Liver (tissue), 8 donors: ENCODE measurements at regions not wholly inside any gene's neighbourhood (a gene's known extent, or its start where the extent isn't known, plus 50 kb on each side); places are given as distances from the start of the nearest gene placed in this dataset.

Source experiments
- DNase-seq: peaks from one replicate; pipeline ENCODE4 v3.0.0-alpha.2; 2017; ENCODE audit warnings: low spot score
- H3K27ac ChIP-seq, 2 donors: one replicate each; pipeline ENCODE4 v1.7.0; 2013; ENCODE audit warnings: inconsistent platforms in 2 of 2, low read length in 2 of 2, control low read depth in 1 of 2, low read depth in 1 of 2, mild to moderate bottlenecking in 1 of 2
- H3K27me3 ChIP-seq, 4 donors: one replicate each; pipeline versions ENCODE4 v1.6.1 to v1.7.0; 2013; ENCODE audit warnings: low read length in 3 of 4, inconsistent platforms in 1 of 4, mild to moderate bottlenecking in 1 of 4, moderate library complexity in 1 of 4; ENCODE audit not compliant: control insufficient read depth in 4 of 4, insufficient read depth in 4 of 4
- H3K36me3 ChIP-seq, 4 donors: one replicate each; pipeline versions ENCODE4 v1.6.1 to v1.7.0; 2013; ENCODE audit warnings: low read length in 3 of 4, mild to moderate bottlenecking in 3 of 4, low read depth in 1 of 4, moderate library complexity in 1 of 4; ENCODE audit not compliant: control insufficient read depth in 4 of 4, insufficient read depth in 3 of 4
- H3K4me1 ChIP-seq, 4 donors: one replicate each; pipeline versions ENCODE4 v1.6.1 to v1.7.0; 2013; ENCODE audit warnings: low read length in 3 of 4, mild to moderate bottlenecking in 3 of 4, moderate library complexity in 1 of 4; ENCODE audit not compliant: control insufficient read depth in 4 of 4, insufficient read depth in 4 of 4
- H3K4me3 ChIP-seq, 3 donors: one replicate each; pipeline versions ENCODE4 v1.6.1 to v1.7.0; 2013; ENCODE audit warnings: low read length in 3 of 3, control low read depth in 1 of 3, low read depth in 1 of 3, mild to moderate bottlenecking in 1 of 3
- H3K9ac ChIP-seq, 2 donors: one replicate each; pipeline ENCODE4 v1.7.0; 2013; ENCODE audit warnings: low read length in 2 of 2, mild to moderate bottlenecking in 2 of 2, moderate library complexity in 2 of 2, control low read depth in 1 of 2, low read depth in 1 of 2
- H3K9me3 ChIP-seq, 4 donors: one replicate each; pipeline versions ENCODE4 v1.6.1 to v1.7.0; 2013; ENCODE audit warnings: low read length in 3 of 4; ENCODE audit not compliant: control insufficient read depth in 4 of 4
- EGR1 ChIP-seq, 2 donors: IDR thresholded peaks; 2 replicates each; pipeline ENCODE4 v1.6.1; 2016 to 2018; ENCODE audit warnings: antibody characterized with exemption in 2 of 2, low read depth in 2 of 2
- FOXA1 ChIP-seq: IDR thresholded peaks from 2 replicates; pipeline ENCODE4 v1.6.1; 2016; ENCODE audit warnings: antibody characterized with exemption
- FOXA2 ChIP-seq: IDR thresholded peaks from 2 replicates; pipeline ENCODE4 v1.6.1; 2016; ENCODE audit warnings: antibody characterized with exemption
- GABPA ChIP-seq, 2 donors: IDR thresholded peaks in 1 of 2; conservative IDR thresholded peaks in 1 of 2; 2 replicates each; pipeline ENCODE4 v1.6.1; 2016; ENCODE audit warnings: antibody characterized with exemption in 2 of 2, mild to moderate bottlenecking in 1 of 2, moderate library complexity in 1 of 2
- HNF4A ChIP-seq, 2 donors: conservative IDR thresholded peaks; 2 replicates each; pipeline ENCODE4 v1.6.1; 2016; ENCODE audit warnings: antibody characterized with exemption in 2 of 2, mild to moderate bottlenecking in 2 of 2
- HNF4G ChIP-seq: IDR thresholded peaks from 2 replicates; pipeline ENCODE4 v1.6.1; 2016; ENCODE audit warnings: antibody characterized with exemption
- JUND ChIP-seq, 2 donors: IDR thresholded peaks; 2 replicates each; pipeline ENCODE4 v1.6.1; 2016; ENCODE audit warnings: antibody characterized with exemption in 2 of 2
- MAX ChIP-seq: IDR thresholded peaks from 2 replicates; pipeline ENCODE4 v1.6.1; 2016; ENCODE audit warnings: antibody characterized with exemption
- NR2F2 ChIP-seq: IDR thresholded peaks from 2 replicates; pipeline ENCODE4 v1.6.1; 2016; ENCODE audit warnings: antibody characterized with exemption
- RAD21 ChIP-seq, 2 donors: IDR thresholded peaks; 2 replicates each; pipeline ENCODE4 v1.6.1; 2016; ENCODE audit warnings: antibody characterized with exemption in 2 of 2, mild to moderate bottlenecking in 2 of 2
- RXRA ChIP-seq, 2 donors: IDR thresholded peaks; 2 replicates each; pipeline ENCODE4 v1.6.1; 2017 to 2018; ENCODE audit warnings: antibody characterized with exemption in 2 of 2, mild to moderate bottlenecking in 1 of 2
- SP1 ChIP-seq: IDR thresholded peaks from 2 replicates; pipeline ENCODE4 v1.6.1; 2018; ENCODE audit warnings: antibody characterized with exemption, mild to moderate bottlenecking
- TAF1 ChIP-seq: conservative IDR thresholded peaks from 2 replicates; pipeline ENCODE4 v1.6.1; 2016; ENCODE audit warnings: antibody characterized with exemption, mild to moderate bottlenecking
- YY1 ChIP-seq: IDR thresholded peaks from 2 replicates; pipeline ENCODE4 v1.6.1; 2016; ENCODE audit warnings: antibody characterized with exemption, mild to moderate bottlenecking
- WGBS: extraction: QIAGEN DNeasy Blood & Tissue Kit; methylation state at CpG from one replicate; pipeline ENCODE4 v1.1.7; 2013; 5-methylcytosine and 5-hydroxymethylcytosine counted together
- TF ChIP-seq, protein P1 (sequence below): IDR thresholded peaks from 2 replicates; pipeline ENCODE4 v1.6.1; 2016; ENCODE audit warnings: antibody characterized with exemption
- TF ChIP-seq, protein P2 (sequence below): fragments of 150-350 bp; IDR thresholded peaks from 2 replicates; pipeline ENCODE4 v1.5.1; 2017; ENCODE audit warnings: improper control_type of control experiment, low read depth, low read length; ENCODE audit not compliant: missing input control
- TF ChIP-seq, protein P3 (sequence below): IDR thresholded peaks from 2 replicates; pipeline ENCODE4 v1.6.1; 2016; ENCODE audit warnings: antibody characterized with exemption
- TF ChIP-seq, protein P4 (sequence below): IDR thresholded peaks from 2 replicates; pipeline ENCODE4 v1.6.1; 2016; ENCODE audit warnings: antibody characterized with exemption, mild to moderate bottlenecking
- donor health status: healthy.
- donor health status: healthy.
- donor health status: healthy.
- donor health status: healthy.
- donor health status: healthy.

DNA sequence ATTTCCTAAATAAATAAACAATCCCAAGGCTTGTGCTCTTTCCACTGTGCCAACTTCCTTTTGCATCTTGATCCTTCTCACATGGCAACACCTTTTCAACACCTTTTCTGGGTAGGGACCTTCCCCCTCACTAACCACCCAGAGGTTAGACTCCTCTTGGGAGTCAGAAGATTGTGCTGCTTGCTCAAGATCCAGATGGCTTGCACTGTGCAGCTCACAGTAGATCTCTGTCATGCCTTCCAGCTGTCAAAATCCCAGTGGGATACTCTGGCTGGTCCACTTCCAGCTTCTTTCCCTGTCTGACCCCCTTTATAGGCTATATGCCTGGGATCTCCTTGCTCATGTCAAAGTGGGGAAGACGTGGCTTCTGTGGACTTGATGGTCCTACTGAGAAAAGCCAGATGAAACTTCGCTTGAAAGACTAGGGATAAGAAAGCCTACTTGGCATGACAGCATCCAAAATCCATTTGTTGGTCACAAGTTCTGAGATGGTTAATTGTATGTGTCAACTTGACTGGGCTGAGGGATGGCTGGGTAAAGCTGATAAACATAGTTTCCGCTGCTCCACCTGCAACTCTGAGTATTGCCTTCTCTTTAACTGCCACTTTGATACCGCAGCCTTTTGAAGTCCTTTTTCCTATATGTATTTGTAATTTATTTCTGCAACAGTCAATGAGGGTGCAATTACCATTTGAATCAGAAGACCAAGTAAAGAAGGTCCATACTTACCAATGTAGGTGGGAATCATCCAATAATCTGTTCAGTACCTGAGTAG lies 74.5 kb downstream of the S1PR1 start:
- Histone ChIP-seq H3K27me3 (peaks cover 0 to 2% (median 0%) of the 10 kb centered on the region in 4 donors), H3K36me3 (no peaks in the 10 kb centered on the region), H3K4me3 (no peak overlapping the region), H3K9ac (no peak overlapping the region), H3K27ac (no peak overlapping the region), H3K9me3 (no peaks in the 10 kb centered on the region), H3K4me1 (peaks cover 0 to 8% (median 6%) of the 10 kb centered on the region in 4 donors)
- WGBS = 88% methylated on average over 4 of the region's 4 CpGs
- no peak for DNase-seq
- TF ChIP-seq EGR1 (IDR thresholded peaks at IDR 0.05; ENCODE audit: low read depth in 2 of 2) (no peak), YY1 (no peak), FOXA2 (no peak), TAF1 (no peak), MAX (no peak)
- TF ChIP-seq, protein P1, sequence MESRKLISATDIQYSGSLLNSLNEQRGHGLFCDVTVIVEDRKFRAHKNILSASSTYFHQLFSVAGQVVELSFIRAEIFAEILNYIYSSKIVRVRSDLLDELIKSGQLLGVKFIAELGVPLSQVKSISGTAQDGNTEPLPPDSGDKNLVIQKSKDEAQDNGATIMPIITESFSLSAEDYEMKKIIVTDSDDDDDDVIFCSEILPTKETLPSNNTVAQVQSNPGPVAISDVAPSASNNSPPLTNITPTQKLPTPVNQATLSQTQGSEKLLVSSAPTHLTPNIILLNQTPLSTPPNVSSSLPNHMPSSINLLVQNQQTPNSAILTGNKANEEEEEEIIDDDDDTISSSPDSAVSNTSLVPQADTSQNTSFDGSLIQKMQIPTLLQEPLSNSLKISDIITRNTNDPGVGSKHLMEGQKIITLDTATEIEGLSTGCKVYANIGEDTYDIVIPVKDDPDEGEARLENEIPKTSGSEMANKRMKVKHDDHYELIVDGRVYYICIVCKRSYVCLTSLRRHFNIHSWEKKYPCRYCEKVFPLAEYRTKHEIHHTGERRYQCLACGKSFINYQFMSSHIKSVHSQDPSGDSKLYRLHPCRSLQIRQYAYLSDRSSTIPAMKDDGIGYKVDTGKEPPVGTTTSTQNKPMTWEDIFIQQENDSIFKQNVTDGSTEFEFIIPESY = no peak

GRCh38 chr1:101312147-101312546 lies 75.3 kb downstream of the S1PR1 start:
- Histone ChIP-seq H3K36me3 (no peaks in the 10 kb centered on the region), H3K27ac (no peak overlapping the region), H3K9ac (no peak overlapping the region), H3K4me1 (peaks cover 0 to 8% (median 6%) of the 10 kb centered on the region in 4 donors), H3K9me3 (no peaks in the 10 kb centered on the region), H3K27me3 (peaks cover 0 to 2% (median 0%) of the 10 kb centered on the region in 4 donors), H3K4me3 (no peak overlapping the region)
- WGBS = 86% methylated on average over 4 of the region's 4 CpGs
- DNase-seq = no peak
- TF ChIP-seq, protein P1 = no peak
- TF ChIP-seq, protein P2, sequence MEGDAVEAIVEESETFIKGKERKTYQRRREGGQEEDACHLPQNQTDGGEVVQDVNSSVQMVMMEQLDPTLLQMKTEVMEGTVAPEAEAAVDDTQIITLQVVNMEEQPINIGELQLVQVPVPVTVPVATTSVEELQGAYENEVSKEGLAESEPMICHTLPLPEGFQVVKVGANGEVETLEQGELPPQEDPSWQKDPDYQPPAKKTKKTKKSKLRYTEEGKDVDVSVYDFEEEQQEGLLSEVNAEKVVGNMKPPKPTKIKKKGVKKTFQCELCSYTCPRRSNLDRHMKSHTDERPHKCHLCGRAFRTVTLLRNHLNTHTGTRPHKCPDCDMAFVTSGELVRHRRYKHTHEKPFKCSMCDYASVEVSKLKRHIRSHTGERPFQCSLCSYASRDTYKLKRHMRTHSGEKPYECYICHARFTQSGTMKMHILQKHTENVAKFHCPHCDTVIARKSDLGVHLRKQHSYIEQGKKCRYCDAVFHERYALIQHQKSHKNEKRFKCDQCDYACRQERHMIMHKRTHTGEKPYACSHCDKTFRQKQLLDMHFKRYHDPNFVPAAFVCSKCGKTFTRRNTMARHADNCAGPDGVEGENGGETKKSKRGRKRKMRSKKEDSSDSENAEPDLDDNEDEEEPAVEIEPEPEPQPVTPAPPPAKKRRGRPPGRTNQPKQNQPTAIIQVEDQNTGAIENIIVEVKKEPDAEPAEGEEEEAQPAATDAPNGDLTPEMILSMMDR = no peak
- TF ChIP-seq NR2F2 = no peak
- TF ChIP-seq MAX = no peak
- no peak for TF ChIP-seq JUND (IDR thresholded peaks at IDR 0.05)
- no peak for TF ChIP-seq RXRA (IDR thresholded peaks at IDR 0.05)
- no peak for TF ChIP-seq FOXA1
- TF ChIP-seq FOXA2 = no peak
- no peak for TF ChIP-seq TAF1
- TF ChIP-seq, protein P3, sequence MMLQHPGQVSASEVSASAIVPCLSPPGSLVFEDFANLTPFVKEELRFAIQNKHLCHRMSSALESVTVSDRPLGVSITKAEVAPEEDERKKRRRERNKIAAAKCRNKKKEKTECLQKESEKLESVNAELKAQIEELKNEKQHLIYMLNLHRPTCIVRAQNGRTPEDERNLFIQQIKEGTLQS = no peak
- TF ChIP-seq, protein P4, sequence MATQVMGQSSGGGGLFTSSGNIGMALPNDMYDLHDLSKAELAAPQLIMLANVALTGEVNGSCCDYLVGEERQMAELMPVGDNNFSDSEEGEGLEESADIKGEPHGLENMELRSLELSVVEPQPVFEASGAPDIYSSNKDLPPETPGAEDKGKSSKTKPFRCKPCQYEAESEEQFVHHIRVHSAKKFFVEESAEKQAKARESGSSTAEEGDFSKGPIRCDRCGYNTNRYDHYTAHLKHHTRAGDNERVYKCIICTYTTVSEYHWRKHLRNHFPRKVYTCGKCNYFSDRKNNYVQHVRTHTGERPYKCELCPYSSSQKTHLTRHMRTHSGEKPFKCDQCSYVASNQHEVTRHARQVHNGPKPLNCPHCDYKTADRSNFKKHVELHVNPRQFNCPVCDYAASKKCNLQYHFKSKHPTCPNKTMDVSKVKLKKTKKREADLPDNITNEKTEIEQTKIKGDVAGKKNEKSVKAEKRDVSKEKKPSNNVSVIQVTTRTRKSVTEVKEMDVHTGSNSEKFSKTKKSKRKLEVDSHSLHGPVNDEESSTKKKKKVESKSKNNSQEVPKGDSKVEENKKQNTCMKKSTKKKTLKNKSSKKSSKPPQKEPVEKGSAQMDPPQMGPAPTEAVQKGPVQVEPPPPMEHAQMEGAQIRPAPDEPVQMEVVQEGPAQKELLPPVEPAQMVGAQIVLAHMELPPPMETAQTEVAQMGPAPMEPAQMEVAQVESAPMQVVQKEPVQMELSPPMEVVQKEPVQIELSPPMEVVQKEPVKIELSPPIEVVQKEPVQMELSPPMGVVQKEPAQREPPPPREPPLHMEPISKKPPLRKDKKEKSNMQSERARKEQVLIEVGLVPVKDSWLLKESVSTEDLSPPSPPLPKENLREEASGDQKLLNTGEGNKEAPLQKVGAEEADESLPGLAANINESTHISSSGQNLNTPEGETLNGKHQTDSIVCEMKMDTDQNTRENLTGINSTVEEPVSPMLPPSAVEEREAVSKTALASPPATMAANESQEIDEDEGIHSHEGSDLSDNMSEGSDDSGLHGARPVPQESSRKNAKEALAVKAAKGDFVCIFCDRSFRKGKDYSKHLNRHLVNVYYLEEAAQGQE = no peak
- no peak for TF ChIP-seq YY1
- no peak for TF ChIP-seq GABPA (IDR thresholded peaks at IDR 0.05 in 1 of 2, conservative IDR thresholded peaks at IDR 0.05 in 1 of 2)
- no peak for TF ChIP-seq RAD21 (IDR thresholded peaks at IDR 0.05)
- TF ChIP-seq HNF4A (conservative IDR thresholded peaks at IDR 0.05) = no peak
- TF ChIP-seq HNF4G = no peak
- no peak for TF ChIP-seq EGR1 (IDR thresholded peaks at IDR 0.05; ENCODE audit: low read depth in 2 of 2)
- no peak for TF ChIP-seq SP1
